Prostate gland (tissue), 2 donors: ENCODE measurements at regions not wholly inside any gene's neighbourhood (a gene's known extent, or its start where the extent isn't known, plus 50 kb on each side); places are given as distances from the start of the nearest gene placed in this dataset.
"Not testable (repeated sequence)": the region's sequence is repeated elsewhere in the genome, so short reads cannot be mapped to it uniquely, and the experiment has no call there.

Experiments used
- DNase-seq: peaks from one replicate; pipeline ENCODE4 v3.0.0-alpha.2; 2019; ENCODE audit warnings: low spot score
- H3K27ac ChIP-seq, 2 donors: fragments of 200-600 bp; sonication (generic); 2 replicates each; pipeline ENCODE4 v1.5.1; 2017 to 2019
- H3K27me3 ChIP-seq: fragments of 200-600 bp; sonication (generic); replicated peaks from 2 replicates; pipeline ENCODE4 v1.5.1; 2019; ENCODE audit not compliant: insufficient read depth
- H3K36me3 ChIP-seq, 2 donors: fragments of 200-600 bp; sonication (generic); 1 replicate in 1 of 2; 2 replicates in 1 of 2; pipeline versions ENCODE4 v1.5.1 to v1.8.1; 2017 to 2019
- H3K4me1 ChIP-seq: fragments of 200-600 bp; sonication (generic); replicated peaks from 2 replicates; pipeline ENCODE4 v1.5.1; 2019
- H3K4me3 ChIP-seq, 2 donors: fragments of 200-600 bp; sonication (generic); 2 replicates each; pipeline ENCODE4 v1.5.1; 2017 to 2019
- H3K9me3 ChIP-seq: fragments of 200-600 bp; sonication (generic); 2 replicates; pipeline ENCODE4 v1.5.1; 2017
- POLR2A ChIP-seq: fragments of 450-650 bp; IDR thresholded peaks from one replicate; pipeline ENCODE4 v1.6.1; 2016; ENCODE audit warnings: antibody characterized with exemption, mild to moderate bottlenecking
- POLR2AphosphoS5 ChIP-seq: sonication (generic); formaldehyde crosslinking; IDR thresholded peaks from one replicate; pipeline ENCODE4 v1.6.1; 2017; ENCODE audit warnings: antibody characterized with exemption
- WGBS: methylation state at CpG from one replicate; pipeline ENCODE4 v1.1.5; 2018; 5-methylcytosine and 5-hydroxymethylcytosine counted together
- intact Hi-C: fragments of 100-400 bp; cut with DNase I; formaldehyde crosslinking; loops from one replicate; pipeline ENCODE4 v1.14.2; 2022
- TF ChIP-seq, protein P1 (sequence below), 4 experiments: fragments of 200-600 bp in 2 of 4; fragments of 450-650 bp in 2 of 4; sonication (generic) in 2 of 4; IDR thresholded peaks; 1 replicate in 3 of 4; 2 replicates in 1 of 4; pipeline ENCODE4 v1.5.1; 2016 to 2019; ENCODE audit warnings: antibody characterized with exemption in 4 of 4, mild to moderate bottlenecking in 2 of 4, moderate library complexity in 2 of 4

DNA sequence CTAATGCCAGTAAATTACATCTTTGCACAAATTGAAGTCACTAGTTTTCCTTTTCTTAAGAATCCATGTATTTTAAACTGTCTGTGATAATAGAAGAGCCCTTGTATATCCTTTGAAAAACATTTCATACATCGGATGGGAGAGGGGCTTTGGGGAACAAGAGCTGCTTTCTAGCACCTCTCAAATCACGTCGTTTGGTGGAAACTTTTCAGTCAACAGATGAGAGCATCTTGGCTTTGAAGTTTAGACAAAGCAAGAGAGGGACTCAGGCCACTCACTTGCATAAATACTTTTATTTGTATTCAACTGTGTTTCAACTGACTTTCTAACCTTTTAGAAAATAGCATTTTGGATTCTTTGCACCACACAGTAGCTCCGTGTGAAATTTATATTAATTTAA, 502.3 kb upstream of the IMPG1 start:
- H3K27me3 ChIP-seq, result no peaks in the 10 kb centered on the region
- H3K36me3 ChIP-seq, result no peaks in the 10 kb centered on the region
- TF ChIP-seq, protein P1, sequence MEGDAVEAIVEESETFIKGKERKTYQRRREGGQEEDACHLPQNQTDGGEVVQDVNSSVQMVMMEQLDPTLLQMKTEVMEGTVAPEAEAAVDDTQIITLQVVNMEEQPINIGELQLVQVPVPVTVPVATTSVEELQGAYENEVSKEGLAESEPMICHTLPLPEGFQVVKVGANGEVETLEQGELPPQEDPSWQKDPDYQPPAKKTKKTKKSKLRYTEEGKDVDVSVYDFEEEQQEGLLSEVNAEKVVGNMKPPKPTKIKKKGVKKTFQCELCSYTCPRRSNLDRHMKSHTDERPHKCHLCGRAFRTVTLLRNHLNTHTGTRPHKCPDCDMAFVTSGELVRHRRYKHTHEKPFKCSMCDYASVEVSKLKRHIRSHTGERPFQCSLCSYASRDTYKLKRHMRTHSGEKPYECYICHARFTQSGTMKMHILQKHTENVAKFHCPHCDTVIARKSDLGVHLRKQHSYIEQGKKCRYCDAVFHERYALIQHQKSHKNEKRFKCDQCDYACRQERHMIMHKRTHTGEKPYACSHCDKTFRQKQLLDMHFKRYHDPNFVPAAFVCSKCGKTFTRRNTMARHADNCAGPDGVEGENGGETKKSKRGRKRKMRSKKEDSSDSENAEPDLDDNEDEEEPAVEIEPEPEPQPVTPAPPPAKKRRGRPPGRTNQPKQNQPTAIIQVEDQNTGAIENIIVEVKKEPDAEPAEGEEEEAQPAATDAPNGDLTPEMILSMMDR (IDR thresholded peaks at IDR 0.05), result no peak
- no peak for TF ChIP-seq POLR2A
- TF ChIP-seq POLR2AphosphoS5, result no peak
- H3K4me3 ChIP-seq, result no peak overlapping the region
- H3K4me1 ChIP-seq, result no peaks in the 10 kb centered on the region
- H3K27ac ChIP-seq, result no peak overlapping the region
- intact Hi-C loops, result no loop called here
- WGBS, result 26% methylated on average over 4 of the region's 4 CpGs
- no peak for DNase-seq
- no peaks in the 10 kb centered on the region for H3K9me3 ChIP-seq

DNA sequence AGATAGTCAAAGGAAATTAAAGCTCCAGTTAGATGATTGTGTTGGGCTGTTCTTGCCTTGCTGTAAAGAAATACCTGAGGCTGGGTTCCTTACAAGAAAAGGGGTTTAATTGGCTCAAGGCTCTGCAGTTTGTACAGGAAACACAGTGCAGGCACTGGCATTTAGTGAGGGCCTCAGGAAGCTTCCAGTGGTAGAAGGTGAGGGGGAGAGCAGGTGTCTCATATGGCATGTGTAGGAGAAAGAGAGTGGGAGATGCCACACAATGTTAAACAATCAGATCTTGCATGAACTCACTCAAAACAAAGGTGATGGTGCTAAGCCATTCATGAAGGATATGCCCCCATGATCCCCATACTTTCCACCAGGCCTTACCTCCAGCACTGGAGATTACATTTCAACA, 493.5 kb upstream of the IMPG1 start:
- intact Hi-C loops, result no loop called here
- H3K4me3 ChIP-seq, result no peak overlapping the region
- TF ChIP-seq POLR2AphosphoS5 (no peak), POLR2A (no peak)
- TF ChIP-seq, protein P1 (IDR thresholded peaks at IDR 0.05), result no peak
- H3K27ac ChIP-seq, result no peak overlapping the region
- no peak for DNase-seq
- H3K4me1 ChIP-seq, result no peaks in the 10 kb centered on the region
- no peaks in the 10 kb centered on the region for H3K27me3 ChIP-seq
- H3K36me3 ChIP-seq, result no peaks in the 10 kb centered on the region
- no peaks in the 10 kb centered on the region for H3K9me3 ChIP-seq

DNA sequence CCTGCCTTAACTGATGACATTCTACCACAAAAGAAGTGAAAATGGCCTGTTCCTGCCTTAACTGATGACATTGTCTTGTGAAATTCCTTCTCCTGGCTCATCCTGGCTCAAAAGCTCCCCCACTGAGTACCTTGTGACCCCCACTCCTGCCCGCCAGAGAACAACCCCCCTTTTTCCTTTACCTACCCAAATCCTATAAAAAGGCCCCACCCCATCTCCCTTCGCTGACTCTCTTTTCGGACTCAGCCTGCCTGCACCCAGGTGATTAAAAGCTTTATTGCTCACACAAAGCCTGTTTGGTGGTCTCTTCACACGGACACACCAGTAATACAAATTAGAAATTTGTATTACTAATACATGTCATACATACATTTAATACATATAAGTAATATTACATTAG, 489.9 kb upstream of the IMPG1 start:
- H3K36me3 ChIP-seq, H3K4me1 ChIP-seq, H3K4me3 ChIP-seq, DNase-seq, H3K9me3 ChIP-seq, H3K27ac ChIP-seq, intact Hi-C loops, H3K27me3 ChIP-seq: not testable (repeated sequence)
- WGBS, result 52% methylated on average over 4 of the region's 4 CpGs

DNA sequence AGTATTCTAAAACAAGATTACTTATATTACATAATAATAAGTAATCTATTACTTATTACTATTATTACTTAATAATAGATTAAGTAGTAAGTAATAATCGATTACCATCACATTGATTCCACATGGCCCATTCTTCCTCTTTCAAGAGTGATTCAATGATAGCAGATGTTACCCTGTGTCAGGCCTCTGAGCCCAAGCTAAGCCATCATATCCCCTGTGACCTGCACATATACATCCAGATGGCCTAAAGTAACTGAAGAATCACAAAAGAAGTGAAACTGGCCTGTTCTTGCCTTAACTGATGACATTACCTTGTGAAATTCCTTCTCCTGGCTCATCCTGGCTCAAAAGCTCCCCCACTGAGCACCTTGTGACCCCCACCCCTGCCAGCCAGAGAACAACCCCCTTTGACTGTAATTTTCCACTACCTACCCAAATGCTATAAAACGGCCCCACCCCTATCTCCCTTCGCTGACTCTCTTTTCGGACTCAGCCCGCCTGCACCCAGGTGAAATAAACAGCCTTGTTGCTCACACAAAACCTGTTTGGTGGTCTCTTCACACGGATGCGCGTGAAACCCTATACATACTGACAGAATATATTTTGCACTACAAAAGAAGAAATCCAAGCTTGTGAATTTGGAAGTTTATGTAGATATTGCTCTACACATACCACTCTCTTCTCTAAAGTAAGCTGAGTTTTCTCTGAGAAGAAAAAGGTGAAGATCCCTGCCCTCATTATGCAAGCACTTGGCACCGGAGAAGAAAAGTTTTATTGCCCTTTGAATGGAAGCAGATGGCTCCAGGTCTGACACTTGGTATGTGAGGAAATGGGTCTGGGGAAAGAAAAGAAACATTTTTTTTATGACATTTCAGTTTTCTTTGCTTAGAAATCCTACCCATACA, 488.6 kb upstream of the IMPG1 start:
- DNase-seq, H3K4me3 ChIP-seq, intact Hi-C loops, H3K4me1 ChIP-seq, H3K36me3 ChIP-seq, H3K9me3 ChIP-seq, H3K27ac ChIP-seq, H3K27me3 ChIP-seq: not testable (repeated sequence)
- WGBS, result 41% methylated on average over 9 of the region's 9 CpGs

DNA sequence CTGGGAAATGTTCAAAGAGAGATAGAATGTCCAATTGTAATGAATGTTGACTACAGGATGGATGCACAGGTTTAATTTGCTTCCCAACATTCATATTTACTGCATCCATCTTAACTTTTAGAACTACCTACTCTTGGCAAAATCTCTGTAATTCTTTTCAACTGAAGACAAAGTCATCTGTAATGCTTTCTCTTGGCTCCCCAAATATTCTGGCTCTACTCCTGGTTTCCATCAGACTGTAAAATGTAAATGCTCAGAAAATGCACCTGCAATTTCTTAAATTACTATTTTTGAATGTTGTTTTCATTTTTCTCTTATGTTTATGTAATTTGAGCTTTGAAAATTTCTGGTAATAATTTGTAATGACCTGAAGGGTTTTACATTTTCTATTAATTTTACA, 480.8 kb upstream of the IMPG1 start:
- H3K36me3 ChIP-seq, result no peaks in the 10 kb centered on the region
- TF ChIP-seq, protein P1 (IDR thresholded peaks at IDR 0.05), result no peak

DNA sequence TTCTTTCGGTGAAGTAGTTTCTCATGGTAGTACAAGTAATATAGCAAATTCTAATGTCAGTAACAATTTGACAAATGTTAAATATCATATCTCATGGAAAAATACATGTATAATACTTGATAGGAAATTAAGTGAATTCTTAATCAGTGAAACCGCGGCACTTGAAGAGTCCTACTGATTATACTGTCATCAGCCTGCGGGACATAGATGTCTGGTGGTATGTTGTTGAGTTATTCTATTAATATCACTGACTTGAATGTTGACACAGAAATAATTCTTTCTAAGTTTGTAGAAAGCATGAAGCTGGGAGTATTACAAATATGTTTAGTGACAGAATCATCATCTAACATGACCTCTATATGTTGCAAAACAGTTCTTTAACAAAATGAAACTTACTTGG, 479.8 kb upstream of the IMPG1 start:
- Histone ChIP-seq H3K9me3 (no peaks in the 10 kb centered on the region), H3K36me3 (no peaks in the 10 kb centered on the region), H3K27me3 (no peaks in the 10 kb centered on the region), H3K4me1 (no peaks in the 10 kb centered on the region), H3K4me3 (no peak overlapping the region), H3K27ac (no peak overlapping the region)
- 73% methylated on average over 4 of the region's 4 CpGs for WGBS
- intact Hi-C loops, result no loop called here
- TF ChIP-seq, protein P1 (IDR thresholded peaks at IDR 0.05), result no peak
- TF ChIP-seq POLR2A, result no peak
- TF ChIP-seq POLR2AphosphoS5, result no peak
- no peak for DNase-seq

More for the DNA sequence above, 480.8 kb upstream of the IMPG1 start:
- intact Hi-C loops, result no loop called here
- no peak overlapping the region for H3K4me3 ChIP-seq
- no peaks in the 10 kb centered on the region for H3K4me1 ChIP-seq
- no peaks in the 10 kb centered on the region for H3K27me3 ChIP-seq
- H3K27ac ChIP-seq, result no peak overlapping the region
- no peak for DNase-seq
- no peaks in the 10 kb centered on the region for H3K9me3 ChIP-seq
